ENCODE measurements at regions not wholly inside any gene's neighbourhood (a gene's known extent, or its start where the extent isn't known, plus 50 kb on each side); places are given as distances from the start of the nearest gene placed in this dataset.
"Not testable (repeated sequence)": the region's sequence is repeated elsewhere in the genome, so short reads cannot be mapped to it uniquely, and the experiment has no call there.

DNA sequence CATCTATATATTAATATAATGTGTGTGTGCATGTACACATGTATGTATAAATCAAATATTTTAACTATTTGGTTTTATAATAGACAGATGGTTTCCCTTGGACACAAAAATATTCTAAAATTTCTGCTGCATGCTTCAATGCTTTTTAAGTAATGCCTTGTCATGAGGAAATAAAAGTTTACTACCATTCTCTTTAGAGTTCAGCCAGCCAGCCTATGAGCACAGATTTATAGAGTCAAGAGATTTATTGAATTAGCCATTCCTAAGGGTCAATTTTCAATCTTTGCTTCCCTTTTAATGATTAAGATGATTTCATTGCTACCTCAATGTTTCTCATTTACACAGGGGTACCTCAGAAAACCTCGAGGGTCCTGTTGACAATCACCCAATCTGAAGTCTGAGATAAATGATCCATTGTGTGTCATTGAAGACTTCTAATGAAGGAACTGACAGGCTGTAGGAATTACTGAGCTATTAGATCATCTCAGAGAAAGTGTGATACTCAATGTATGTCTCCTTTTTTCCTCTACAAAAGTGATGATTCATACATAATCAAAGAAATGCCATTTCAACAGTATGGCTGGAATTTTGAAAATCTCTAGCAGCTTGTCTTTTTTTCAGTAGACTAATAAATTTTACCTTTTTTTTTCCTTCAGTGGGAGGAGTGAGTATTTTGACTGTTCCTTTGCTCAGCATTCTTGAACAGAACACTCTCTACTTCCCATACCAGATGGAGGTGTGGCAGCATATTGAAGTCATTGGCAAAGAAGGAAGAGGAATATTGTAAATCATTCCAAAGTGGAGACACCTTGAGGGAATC is 222.6 kb upstream of the PCDH18 start:
- Histone ChIP-seq H3K27me3 (ENCODE audit: insufficient read depth, low read length) (no peaks in the 10 kb centered on the region), H3K79me2 (ENCODE audit: control insufficient read depth, insufficient read depth, low read length, unreplicated experiment) (no peaks in the 10 kb centered on the region), H3K4me3 (ENCODE audit: low read depth, low read length) (no peak overlapping the region), H3K27ac (ENCODE audit: low read depth, low read length) (no peak overlapping the region), H3K36me3 (ENCODE audit: insufficient read depth, low read length) (no peaks in the 10 kb centered on the region), H2AFZ (ENCODE audit: low read length, unreplicated experiment) (no peak overlapping the region), H3K4me1 (ENCODE audit: control insufficient read depth, insufficient read depth, low read length, unreplicated experiment) (peaks cover 7% of the 10 kb centered on the region)

DNA sequence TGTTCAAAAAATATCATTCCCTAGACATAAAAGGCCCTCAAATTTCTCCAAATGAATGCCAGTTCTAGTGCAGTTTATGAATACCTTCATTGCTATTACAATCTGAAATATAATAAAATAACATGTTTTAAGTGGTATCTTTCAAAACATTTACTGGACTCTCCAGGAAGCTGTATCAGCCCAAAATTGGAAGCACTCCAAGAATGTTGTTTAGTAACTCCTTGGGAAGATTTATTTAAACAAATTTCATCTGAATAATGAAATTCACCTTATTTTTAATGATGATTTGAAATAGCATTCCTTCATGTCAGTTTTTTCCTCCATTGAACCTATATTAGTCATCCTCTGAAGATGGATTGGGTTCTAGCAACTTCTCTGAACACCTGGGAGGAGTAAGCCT is 217.2 kb upstream of the PCDH18 start:
- Histone ChIP-seq H3K27me3 (ENCODE audit: insufficient read depth, low read length) (no peaks in the 10 kb centered on the region), H3K4me3 (ENCODE audit: low read depth, low read length) (no peak overlapping the region), H2AFZ (ENCODE audit: low read length, unreplicated experiment) (no peak overlapping the region), H3K36me3 (ENCODE audit: insufficient read depth, low read length) (no peaks in the 10 kb centered on the region), H3K27ac (ENCODE audit: low read depth, low read length) (no peak overlapping the region), H3K4me1 (ENCODE audit: control insufficient read depth, insufficient read depth, low read length, unreplicated experiment) (peaks cover 8% of the 10 kb centered on the region), H3K79me2 (ENCODE audit: control insufficient read depth, insufficient read depth, low read length, unreplicated experiment) (no peaks in the 10 kb centered on the region)

DNA sequence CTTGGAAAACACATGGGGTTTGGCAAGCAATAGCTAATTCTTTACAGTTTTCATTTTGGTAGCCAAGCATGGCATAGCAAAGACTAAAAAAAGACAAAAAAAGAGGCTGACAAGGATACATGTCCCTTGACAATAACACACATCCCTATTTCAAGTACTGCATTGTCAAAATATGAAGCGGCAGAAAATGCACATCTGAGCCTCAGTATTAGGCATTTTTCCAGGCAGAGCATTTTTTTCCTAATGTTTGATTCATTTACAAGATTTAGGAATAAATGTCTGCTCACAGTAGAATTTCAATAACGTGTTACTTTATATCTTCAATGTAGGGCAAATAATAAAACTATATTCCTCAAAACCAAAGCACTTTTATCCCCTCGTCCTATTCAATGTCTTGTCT is 216.3 kb upstream of the PCDH18 start:
- no peak overlapping the region for H2AFZ ChIP-seq (ENCODE audit: low read length, unreplicated experiment)
- no peaks in the 10 kb centered on the region for H3K27me3 ChIP-seq (ENCODE audit: insufficient read depth, low read length)
- peaks cover 8% of the 10 kb centered on the region for H3K4me1 ChIP-seq (ENCODE audit: control insufficient read depth, insufficient read depth, low read length, unreplicated experiment)
- H3K79me2 ChIP-seq (ENCODE audit: control insufficient read depth, insufficient read depth, low read length, unreplicated experiment) = no peaks in the 10 kb centered on the region
- no peak overlapping the region for H3K27ac ChIP-seq (ENCODE audit: low read depth, low read length)
- H3K36me3 ChIP-seq (ENCODE audit: insufficient read depth, low read length) = no peaks in the 10 kb centered on the region
- no peak overlapping the region for H3K4me3 ChIP-seq (ENCODE audit: low read depth, low read length)

DNA sequence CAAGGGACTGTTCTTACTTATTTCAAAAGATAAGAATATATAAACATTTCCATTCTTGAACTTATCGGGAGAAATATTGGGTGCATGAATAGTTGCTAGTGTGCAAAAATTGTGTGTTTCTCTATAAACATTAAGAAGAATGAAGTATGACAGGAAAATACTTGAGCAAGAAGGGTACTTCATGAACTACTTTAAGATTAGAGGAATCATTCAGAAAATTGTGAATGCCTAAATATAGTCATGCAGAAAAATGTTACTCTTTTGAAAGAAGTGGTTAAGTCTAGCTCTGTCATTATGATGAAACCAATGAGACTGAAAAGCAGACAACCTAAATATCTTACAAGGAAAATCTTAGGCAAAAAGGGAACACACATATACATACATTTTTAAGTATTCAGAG is 207.8 kb upstream of the PCDH18 start:
- Histone ChIP-seq H3K27me3 (ENCODE audit: insufficient read depth, low read length) (no peaks in the 10 kb centered on the region), H3K36me3 (ENCODE audit: insufficient read depth, low read length) (no peaks in the 10 kb centered on the region), H3K4me3 (ENCODE audit: low read depth, low read length) (no peak overlapping the region), H3K27ac (ENCODE audit: low read depth, low read length) (no peak overlapping the region), H2AFZ (ENCODE audit: low read length, unreplicated experiment) (no peak overlapping the region), H3K79me2 (ENCODE audit: control insufficient read depth, insufficient read depth, low read length, unreplicated experiment) (no peaks in the 10 kb centered on the region), H3K4me1 (ENCODE audit: control insufficient read depth, insufficient read depth, low read length, unreplicated experiment) (no peaks in the 10 kb centered on the region)

DNA sequence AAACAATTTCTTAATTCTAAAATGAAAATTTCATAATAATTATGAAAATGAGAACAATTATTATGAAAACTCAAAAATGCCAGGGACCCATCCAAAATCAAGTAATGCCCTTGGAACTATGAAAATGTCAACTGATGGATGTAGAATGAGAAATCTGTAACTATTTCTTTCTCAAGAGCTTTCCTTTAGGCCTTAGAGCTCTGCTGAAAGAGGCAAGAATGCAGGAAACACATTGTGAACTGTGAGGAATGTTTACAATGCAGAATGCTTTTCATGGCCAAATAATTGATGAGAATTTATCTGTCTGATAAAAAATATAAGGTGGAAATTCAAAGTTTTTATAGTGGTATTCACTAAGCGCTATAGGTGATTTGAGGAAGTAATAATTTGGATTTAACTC is 207.1 kb upstream of the PCDH18 start:
- Histone ChIP-seq H2AFZ (ENCODE audit: low read length, unreplicated experiment) (no peak overlapping the region), H3K4me3 (ENCODE audit: low read depth, low read length) (no peak overlapping the region), H3K4me1 (ENCODE audit: control insufficient read depth, insufficient read depth, low read length, unreplicated experiment) (no peaks in the 10 kb centered on the region), H3K27me3 (ENCODE audit: insufficient read depth, low read length) (no peaks in the 10 kb centered on the region), H3K36me3 (ENCODE audit: insufficient read depth, low read length) (no peaks in the 10 kb centered on the region), H3K27ac (ENCODE audit: low read depth, low read length) (no peak overlapping the region), H3K79me2 (ENCODE audit: control insufficient read depth, insufficient read depth, low read length, unreplicated experiment) (no peaks in the 10 kb centered on the region)

DNA sequence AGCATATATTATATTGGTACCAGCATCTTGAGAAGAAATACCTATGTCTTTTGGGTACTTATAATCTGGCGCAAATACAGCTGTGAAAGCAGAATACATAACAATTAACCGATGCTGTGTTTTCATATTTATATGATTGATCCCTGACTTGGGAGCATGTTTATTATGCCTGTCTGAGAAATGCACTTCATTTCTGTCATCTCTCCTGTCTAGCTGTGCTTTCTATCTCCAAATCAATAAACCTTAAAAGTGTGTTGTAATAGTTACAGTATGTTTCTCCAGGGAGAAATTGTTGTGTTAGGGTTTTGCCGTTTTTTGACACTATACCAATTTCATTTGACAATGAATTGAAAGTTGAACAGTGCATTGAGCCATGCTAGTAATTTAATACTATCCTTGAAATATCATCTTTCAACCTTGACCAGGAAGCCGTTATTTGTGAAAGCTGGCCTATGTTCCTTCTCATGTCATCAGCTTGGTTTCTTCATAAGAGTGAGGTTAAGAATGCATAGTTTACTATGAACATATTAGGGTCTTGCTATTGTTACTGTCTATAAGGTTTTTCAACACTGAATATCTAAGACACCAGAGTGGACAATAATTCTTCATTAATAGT is 206.2 kb upstream of the PCDH18 start:
- H3K36me3 ChIP-seq (ENCODE audit: insufficient read depth, low read length) = no peaks in the 10 kb centered on the region
- no peak overlapping the region for H2AFZ ChIP-seq (ENCODE audit: low read length, unreplicated experiment)
- no peak overlapping the region for H3K27ac ChIP-seq (ENCODE audit: low read depth, low read length)
- no peaks in the 10 kb centered on the region for H3K79me2 ChIP-seq (ENCODE audit: control insufficient read depth, insufficient read depth, low read length, unreplicated experiment)
- no peaks in the 10 kb centered on the region for H3K27me3 ChIP-seq (ENCODE audit: insufficient read depth, low read length)
- H3K4me1 ChIP-seq (ENCODE audit: control insufficient read depth, insufficient read depth, low read length, unreplicated experiment) = no peaks in the 10 kb centered on the region
- H3K4me3 ChIP-seq (ENCODE audit: low read depth, low read length) = no peak overlapping the region

DNA sequence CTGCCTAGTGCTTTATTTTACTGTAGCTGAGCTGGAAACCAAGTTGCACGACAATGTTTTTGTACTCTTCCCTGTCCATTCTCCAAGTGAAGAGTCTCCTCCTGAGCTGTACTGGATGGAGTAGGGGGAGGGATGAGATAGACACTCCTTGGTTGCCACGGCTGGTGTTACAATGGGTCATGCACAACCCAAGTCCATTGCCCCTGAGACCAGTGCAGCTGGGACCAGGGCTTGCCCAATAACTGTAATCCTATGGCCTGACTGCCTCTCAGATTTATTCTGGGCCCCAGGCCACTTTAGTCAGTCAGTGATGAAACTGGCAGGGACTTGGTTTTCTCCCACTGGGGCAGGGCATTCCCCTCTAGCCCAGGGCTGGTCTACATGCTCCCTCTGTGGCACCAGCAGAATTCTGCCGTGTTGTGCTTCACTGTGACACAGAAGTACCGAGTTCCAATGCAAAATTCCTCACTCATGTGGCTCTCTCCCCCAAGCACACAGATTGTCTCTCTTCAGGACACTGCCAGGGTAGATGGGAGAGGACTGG is 203.3 kb upstream of the PCDH18 start:
- Histone ChIP-seq H3K36me3 (ENCODE audit: insufficient read depth, low read length) (no peaks in the 10 kb centered on the region), H3K27ac (ENCODE audit: low read depth, low read length) (no peak overlapping the region), H3K27me3 (ENCODE audit: insufficient read depth, low read length) (no peaks in the 10 kb centered on the region), H2AFZ (ENCODE audit: low read length, unreplicated experiment) (no peak overlapping the region), H3K79me2 (ENCODE audit: control insufficient read depth, insufficient read depth, low read length, unreplicated experiment) (no peaks in the 10 kb centered on the region), H3K4me3 (ENCODE audit: low read depth, low read length) (no peak overlapping the region), H3K4me1 (ENCODE audit: control insufficient read depth, insufficient read depth, low read length, unreplicated experiment) (no peaks in the 10 kb centered on the region)

DNA sequence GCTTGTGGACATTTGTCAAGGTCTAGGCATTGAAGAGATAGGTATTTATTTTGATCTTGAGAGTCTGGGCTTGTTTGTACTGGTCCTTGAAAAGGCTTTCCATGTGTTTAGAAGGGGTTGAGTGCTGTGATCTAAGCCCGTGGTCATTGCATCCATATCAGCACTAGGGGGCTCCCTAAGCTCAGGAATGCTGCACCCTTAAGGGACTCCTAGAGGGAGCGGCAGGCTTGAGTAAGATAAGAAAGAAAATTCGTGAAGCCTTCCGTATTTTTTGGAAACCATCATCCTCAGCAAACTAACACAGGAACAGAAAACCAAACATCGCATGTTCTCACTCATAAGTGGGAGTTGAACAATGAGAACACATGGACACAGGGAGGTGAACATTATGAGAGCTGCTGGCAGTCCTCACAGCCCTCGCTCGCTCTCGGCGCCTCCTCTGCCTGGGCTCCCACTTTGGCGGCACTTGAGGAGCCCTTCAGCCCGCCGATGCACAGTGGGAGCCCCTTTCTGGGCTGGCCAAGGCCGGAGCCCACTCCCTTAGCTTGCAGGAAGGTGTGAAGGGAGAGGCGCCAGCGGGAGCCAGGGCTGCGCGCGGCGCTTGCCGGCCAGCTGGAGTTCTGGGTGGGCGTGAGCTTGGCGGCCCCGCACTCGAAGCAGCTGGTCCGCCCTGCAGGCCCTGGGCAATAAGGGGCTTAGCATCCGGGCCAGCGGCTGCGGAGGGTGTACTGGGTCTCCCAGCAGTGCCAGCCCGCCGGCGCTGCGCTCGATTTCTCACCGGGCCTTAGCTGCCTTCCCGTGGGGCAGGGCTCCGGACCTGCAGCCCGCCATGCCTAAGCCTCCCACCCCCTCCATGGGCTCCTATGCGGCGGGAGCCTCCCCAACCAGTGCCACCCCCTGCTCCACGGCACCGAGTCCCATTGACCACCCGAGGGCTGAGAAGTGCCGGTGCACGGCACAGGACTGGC is 201.2 kb upstream of the PCDH18 start:
- H3K27ac ChIP-seq (ENCODE audit: low read depth, low read length); H3K4me3 ChIP-seq (ENCODE audit: low read depth, low read length); H3K4me1 ChIP-seq (ENCODE audit: control insufficient read depth, insufficient read depth, low read length, unreplicated experiment); H2AFZ ChIP-seq (ENCODE audit: low read length, unreplicated experiment); H3K36me3 ChIP-seq (ENCODE audit: insufficient read depth, low read length); H3K79me2 ChIP-seq (ENCODE audit: control insufficient read depth, insufficient read depth, low read length, unreplicated experiment); H3K27me3 ChIP-seq (ENCODE audit: insufficient read depth, low read length): not testable (repeated sequence)

DNA sequence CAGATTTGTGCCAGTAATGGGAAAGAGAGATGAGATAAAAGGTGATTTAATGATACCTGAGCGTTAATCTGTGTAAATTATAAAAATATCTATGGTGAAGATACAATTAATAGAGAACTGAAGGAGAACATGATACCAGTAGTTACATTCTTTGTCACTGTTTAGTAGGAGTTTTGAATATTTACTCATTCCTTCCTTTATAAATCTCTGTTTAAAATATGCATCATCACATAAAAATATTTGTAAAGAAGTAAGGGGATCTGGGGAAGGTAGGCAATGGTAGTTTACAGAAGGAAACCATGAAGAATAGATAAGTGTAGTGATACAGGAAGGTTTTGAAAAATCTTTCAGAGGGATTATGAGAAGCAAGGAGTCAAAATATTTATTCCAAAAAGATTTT is 190.6 kb upstream of the PCDH18 start:
- H3K4me3 ChIP-seq (ENCODE audit: low read depth, low read length) = no peak overlapping the region
- H3K4me1 ChIP-seq (ENCODE audit: control insufficient read depth, insufficient read depth, low read length, unreplicated experiment) = no peaks in the 10 kb centered on the region
- no peaks in the 10 kb centered on the region for H3K36me3 ChIP-seq (ENCODE audit: insufficient read depth, low read length)
- no peaks in the 10 kb centered on the region for H3K27me3 ChIP-seq (ENCODE audit: insufficient read depth, low read length)
- H2AFZ ChIP-seq (ENCODE audit: low read length, unreplicated experiment) = no peak overlapping the region
- no peaks in the 10 kb centered on the region for H3K79me2 ChIP-seq (ENCODE audit: control insufficient read depth, insufficient read depth, low read length, unreplicated experiment)
- no peak overlapping the region for H3K27ac ChIP-seq (ENCODE audit: low read depth, low read length)

DNA sequence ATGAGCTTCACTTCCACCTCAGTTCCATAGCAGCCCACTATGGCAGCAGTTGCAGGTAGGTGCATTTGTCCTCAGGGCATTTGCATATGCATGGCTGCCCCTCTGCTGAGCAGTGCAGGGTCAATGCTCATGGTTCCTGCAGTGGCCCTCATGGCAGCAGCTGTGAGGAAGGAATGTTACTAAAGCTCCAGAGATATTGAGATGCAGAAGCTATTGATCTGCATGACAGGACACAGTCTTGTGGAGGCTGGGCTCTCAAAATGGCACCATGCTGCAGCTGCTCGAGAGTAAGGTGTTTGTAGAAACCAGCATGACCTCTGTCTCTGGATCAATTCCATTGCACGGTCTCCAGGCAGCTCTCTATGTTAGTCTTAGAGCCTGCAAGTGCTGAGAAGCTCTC is 179.2 kb upstream of the PCDH18 start:
- Histone ChIP-seq H3K27ac (ENCODE audit: low read depth, low read length) (no peak overlapping the region), H3K79me2 (ENCODE audit: control insufficient read depth, insufficient read depth, low read length, unreplicated experiment) (no peaks in the 10 kb centered on the region), H3K27me3 (ENCODE audit: insufficient read depth, low read length) (no peaks in the 10 kb centered on the region), H2AFZ (ENCODE audit: low read length, unreplicated experiment) (no peak overlapping the region), H3K36me3 (ENCODE audit: insufficient read depth, low read length) (no peaks in the 10 kb centered on the region), H3K4me3 (ENCODE audit: low read depth, low read length) (no peak overlapping the region), H3K4me1 (ENCODE audit: control insufficient read depth, insufficient read depth, low read length, unreplicated experiment) (peaks cover 6% of the 10 kb centered on the region)

Measured in ACC112 (cell line).